OCI-LY7 (cell line): ENCODE measurements at regions not wholly inside any gene's neighbourhood (a gene's known extent, or its start where the extent isn't known, plus 50 kb on each side); places are given as distances from the start of the nearest gene placed in this dataset.

ENCODE experiments used
- CTCF ChIP-seq: fragments of 200-600 bp; sonication (generic); conservative IDR thresholded peaks from 2 replicates; pipeline ENCODE4 v1.5.1; 2014; ENCODE audit warnings: mild to moderate bottlenecking, antibody characterized with exemption, low read length, moderate library complexity, mixed read lengths
- EZH2phosphoT487 ChIP-seq: fragments of 200-600 bp; sonication (generic); IDR thresholded peaks from 2 replicates; pipeline ENCODE4 v1.6.1; 2018; ENCODE audit warnings: low read depth, borderline replicate concordance, mild to moderate bottlenecking, mixed run types, antibody characterized with exemption, low read length, moderate library complexity, mixed read lengths

GRCh38 chr5:20683241-20683940, 695.4 kb upstream of the CDH18 start:
- TF ChIP-seq CTCF (no peak), EZH2phosphoT487 (no peak)
